Activated T-cell treated with anti-CD3 and anti-CD28 coated beads, Interleukin-2, amount 50 U/mL, for 4 hours (primary cell): ENCODE measurements at regions not wholly inside any gene's neighbourhood (a gene's known extent, or its start where the extent isn't known, plus 50 kb on each side); places are given as distances from the start of the nearest gene placed in this dataset.
"Not testable (repeated sequence)": the region's sequence is repeated elsewhere in the genome, so short reads cannot be mapped to it uniquely, and the experiment has no call there.

Experiments
- ATAC-seq, 2 donors: fragments of 200-7000 bp; cut with Tn5 transposase; one replicate each; pipeline ENCODE4 v1.10.0; 2021
- DNase-seq: peaks from one replicate; pipeline ENCODE4 v3.0.0-alpha.2; 2020
- H3K27me3 Mint-ChIP-seq: one replicate; pipeline ENCODE4 v1.8.0; 2021; ENCODE audit warnings: low read depth, mixed read lengths
- H3K36me3 Mint-ChIP-seq: one replicate; pipeline ENCODE4 v1.8.0; 2022; ENCODE audit warnings: mixed read lengths; ENCODE audit not compliant: insufficient read depth
- H3K4me1 Mint-ChIP-seq: one replicate; pipeline ENCODE4 v1.8.0; 2021; ENCODE audit warnings: low read depth, mixed read lengths
- H3K4me3 Mint-ChIP-seq: one replicate; pipeline ENCODE4 v1.8.0; 2021; ENCODE audit warnings: mild to moderate bottlenecking, moderate library complexity, mixed read lengths
- H3K9me3 Mint-ChIP-seq: one replicate; pipeline ENCODE4 v1.8.0; 2021; ENCODE audit warnings: mixed read lengths

GRCh38 chr3:20846832-20847231 lies 660.8 kb upstream of the SGO1 start:
- ATAC-seq: no peak
- Mint-ChIP-seq H3K9me3 (peaks cover 21% of the 10 kb centered on the region), H3K4me3 (no peak overlapping the region), H3K4me1 (no peaks in the 10 kb centered on the region), H3K27me3 (no peaks in the 10 kb centered on the region), H3K36me3 (no peaks in the 10 kb centered on the region)
- no peak for DNase-seq

GRCh38 chr3:20846066-20846465 lies 660.1 kb upstream of the SGO1 start:
- DNase-seq: no peak

GRCh38 chr3:20844851-20845250 lies 658.8 kb upstream of the SGO1 start:
- H3K36me3 Mint-ChIP-seq: no peaks in the 10 kb centered on the region
- H3K27me3 Mint-ChIP-seq: no peaks in the 10 kb centered on the region
- DNase-seq: no peak
- H3K4me3 Mint-ChIP-seq: no peak overlapping the region
- no peaks in the 10 kb centered on the region for H3K4me1 Mint-ChIP-seq
- ATAC-seq: no peak
- peaks cover 21% of the 10 kb centered on the region for H3K9me3 Mint-ChIP-seq

More at GRCh38 chr3:20846066-20846465, 660.1 kb upstream of the SGO1 start:
- ATAC-seq: no peak
- Mint-ChIP-seq H3K4me1 (no peaks in the 10 kb centered on the region), H3K4me3 (no peak overlapping the region), H3K27me3 (no peaks in the 10 kb centered on the region), H3K36me3 (no peaks in the 10 kb centered on the region), H3K9me3 (peaks cover 21% of the 10 kb centered on the region)

- H3K4me3 Mint-ChIP-seq: no peak overlapping the region
- H3K27me3 Mint-ChIP-seq: no peaks in the 10 kb centered on the region
- peaks cover 14% of the 10 kb centered on the region for H3K9me3 Mint-ChIP-seq
- H3K4me1 Mint-ChIP-seq: no peaks in the 10 kb centered on the region
- DNase-seq (no peak), ATAC-seq (no peak)
- no peaks in the 10 kb centered on the region for H3K36me3 Mint-ChIP-seq
Measured at GRCh38 chr3:20842594-20843436, 656.8 kb upstream of the SGO1 start.

- no peaks in the 10 kb centered on the region for H3K27me3 Mint-ChIP-seq
- peaks cover 14% of the 10 kb centered on the region for H3K9me3 Mint-ChIP-seq
- no peak for ATAC-seq
- no peak overlapping the region for H3K4me3 Mint-ChIP-seq
- H3K4me1 Mint-ChIP-seq: no peaks in the 10 kb centered on the region
- no peaks in the 10 kb centered on the region for H3K36me3 Mint-ChIP-seq
- no peak for DNase-seq
Measured at GRCh38 chr3:20842002-20842401, 656.0 kb upstream of the SGO1 start.

GRCh38 chr3:20837676-20838302 lies 651.8 kb upstream of the SGO1 start:
- DNase-seq: no peak
- no peak overlapping the region for H3K4me3 Mint-ChIP-seq
- peaks cover 8% of the 10 kb centered on the region for H3K9me3 Mint-ChIP-seq
- no peaks in the 10 kb centered on the region for H3K27me3 Mint-ChIP-seq
- H3K36me3 Mint-ChIP-seq: no peaks in the 10 kb centered on the region
- no peak for ATAC-seq
- H3K4me1 Mint-ChIP-seq: no peaks in the 10 kb centered on the region

GRCh38 chr3:20836801-20837200 lies 650.8 kb upstream of the SGO1 start:
- DNase-seq (no peak), ATAC-seq (no peak)
- no peak overlapping the region for H3K4me3 Mint-ChIP-seq
- no peaks in the 10 kb centered on the region for H3K4me1 Mint-ChIP-seq
- H3K9me3 Mint-ChIP-seq: peaks cover 8% of the 10 kb centered on the region
- no peaks in the 10 kb centered on the region for H3K36me3 Mint-ChIP-seq
- H3K27me3 Mint-ChIP-seq: no peaks in the 10 kb centered on the region

GRCh38 chr3:20832963-20833362 lies 647.0 kb upstream of the SGO1 start:
- ATAC-seq (no peak), DNase-seq (no peak)
- H3K27me3 Mint-ChIP-seq: no peaks in the 10 kb centered on the region
- no peak overlapping the region for H3K4me3 Mint-ChIP-seq
- H3K36me3 Mint-ChIP-seq: no peaks in the 10 kb centered on the region
- no peaks in the 10 kb centered on the region for H3K4me1 Mint-ChIP-seq
- peaks cover 13% of the 10 kb centered on the region for H3K9me3 Mint-ChIP-seq

- no peaks in the 10 kb centered on the region for H3K27me3 Mint-ChIP-seq
- no peaks in the 10 kb centered on the region for H3K4me1 Mint-ChIP-seq
- ATAC-seq (no peak), DNase-seq (no peak)
- peaks cover 3% of the 10 kb centered on the region for H3K36me3 Mint-ChIP-seq
- H3K4me3 Mint-ChIP-seq: no peak overlapping the region
- H3K9me3 Mint-ChIP-seq: peaks cover 36% of the 10 kb centered on the region
Measured at GRCh38 chr3:20822251-20822650, 636.2 kb upstream of the SGO1 start.

- H3K4me3 Mint-ChIP-seq, H3K36me3 Mint-ChIP-seq, DNase-seq, ATAC-seq, H3K27me3 Mint-ChIP-seq, H3K4me1 Mint-ChIP-seq: not testable (repeated sequence)
- H3K9me3 Mint-ChIP-seq: peaks cover 36% of the 10 kb centered on the region
Measured at GRCh38 chr3:20820872-20821271, 634.9 kb upstream of the SGO1 start.

GRCh38 chr3:20811631-20812030 lies 625.6 kb upstream of the SGO1 start:
- H3K4me1 Mint-ChIP-seq: no peaks in the 10 kb centered on the region
- peaks cover 22% of the 10 kb centered on the region for H3K9me3 Mint-ChIP-seq
- no peaks in the 10 kb centered on the region for H3K27me3 Mint-ChIP-seq
- DNase-seq: no peak
- H3K36me3 Mint-ChIP-seq: no peaks in the 10 kb centered on the region
- H3K4me3 Mint-ChIP-seq: no peak overlapping the region
- ATAC-seq: no peak

GRCh38 chr3:20811006-20811405 lies 625.0 kb upstream of the SGO1 start:
- H3K27me3 Mint-ChIP-seq: no peaks in the 10 kb centered on the region
- no peaks in the 10 kb centered on the region for H3K4me1 Mint-ChIP-seq
- ATAC-seq (no peak), DNase-seq (no peak)
- H3K36me3 Mint-ChIP-seq: no peaks in the 10 kb centered on the region
- H3K9me3 Mint-ChIP-seq: peaks cover 22% of the 10 kb centered on the region
- no peak overlapping the region for H3K4me3 Mint-ChIP-seq

- H3K4me1 Mint-ChIP-seq: no peaks in the 10 kb centered on the region
Measured at GRCh38 chr3:20810555-20810954, 624.5 kb upstream of the SGO1 start.

GRCh38 chr3:20809356-20809755 lies 623.4 kb upstream of the SGO1 start:
- Mint-ChIP-seq H3K4me1 (no peaks in the 10 kb centered on the region), H3K9me3 (peaks cover 25% of the 10 kb centered on the region), H3K27me3 (no peaks in the 10 kb centered on the region), H3K36me3 (no peaks in the 10 kb centered on the region), H3K4me3 (no peak overlapping the region)
- DNase-seq (no peak), ATAC-seq (no peak)

More at GRCh38 chr3:20810555-20810954, 624.5 kb upstream of the SGO1 start:
- no peaks in the 10 kb centered on the region for H3K36me3 Mint-ChIP-seq
- DNase-seq (no peak), ATAC-seq (no peak)
- no peak overlapping the region for H3K4me3 Mint-ChIP-seq
- peaks cover 25% of the 10 kb centered on the region for H3K9me3 Mint-ChIP-seq
- H3K27me3 Mint-ChIP-seq: no peaks in the 10 kb centered on the region

- no peaks in the 10 kb centered on the region for H3K4me1 Mint-ChIP-seq
- H3K36me3 Mint-ChIP-seq: no peaks in the 10 kb centered on the region
- H3K27me3 Mint-ChIP-seq: no peaks in the 10 kb centered on the region
- no peak for DNase-seq
- no peak overlapping the region for H3K4me3 Mint-ChIP-seq
- ATAC-seq: no peak
- H3K9me3 Mint-ChIP-seq: peaks cover 27% of the 10 kb centered on the region
Measured at GRCh38 chr3:20808864-20809263, 622.9 kb upstream of the SGO1 start.
